ENCODE measurements at regions not wholly inside any gene's neighbourhood (a gene's known extent, or its start where the extent isn't known, plus 50 kb on each side); places are given as distances from the start of the nearest gene placed in this dataset.

DNA sequence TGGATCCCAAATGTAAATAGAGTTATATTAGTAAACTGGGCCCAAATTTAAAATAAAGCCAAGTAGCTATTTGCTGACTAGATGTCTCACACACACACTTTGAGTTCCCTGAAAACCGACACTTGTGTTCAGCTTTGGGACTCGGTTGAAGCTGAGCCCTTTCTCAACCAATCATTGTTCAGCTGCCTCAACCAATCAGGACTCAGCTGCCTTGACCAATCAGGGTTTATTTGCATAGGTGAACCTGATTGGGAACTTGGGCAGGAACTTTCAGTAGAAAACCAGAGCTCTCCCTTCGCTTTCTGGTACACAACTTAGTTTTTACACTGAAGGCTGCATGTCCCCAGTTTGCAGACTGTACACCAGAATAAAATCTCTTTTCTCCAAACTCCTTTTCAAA, 301.7 kb downstream of the FOXA2 start:
- 82 to 90% methylated on average over 3 of the region's 3 CpGs for WGBS, 2 donors
- Histone ChIP-seq H3K36me3 (no peaks in the 10 kb centered on the region), H3K9me3 (no peaks in the 10 kb centered on the region), H3K4me3 (no peak overlapping the region), H3K4me1 (no peaks in the 10 kb centered on the region), H3K27me3 (no peaks in the 10 kb centered on the region), H3K27ac (no peak overlapping the region)
- intact Hi-C loops (cut with DNase I): no loop called here
- TF ChIP-seq POLR2AphosphoS5 (IDR thresholded peaks at IDR 0.05) (no peak), EP300 (IDR thresholded peaks at IDR 0.05) (no peak), POLR2A (IDR thresholded peaks at IDR 0.05) (no peak)
- TF ChIP-seq, protein P1, sequence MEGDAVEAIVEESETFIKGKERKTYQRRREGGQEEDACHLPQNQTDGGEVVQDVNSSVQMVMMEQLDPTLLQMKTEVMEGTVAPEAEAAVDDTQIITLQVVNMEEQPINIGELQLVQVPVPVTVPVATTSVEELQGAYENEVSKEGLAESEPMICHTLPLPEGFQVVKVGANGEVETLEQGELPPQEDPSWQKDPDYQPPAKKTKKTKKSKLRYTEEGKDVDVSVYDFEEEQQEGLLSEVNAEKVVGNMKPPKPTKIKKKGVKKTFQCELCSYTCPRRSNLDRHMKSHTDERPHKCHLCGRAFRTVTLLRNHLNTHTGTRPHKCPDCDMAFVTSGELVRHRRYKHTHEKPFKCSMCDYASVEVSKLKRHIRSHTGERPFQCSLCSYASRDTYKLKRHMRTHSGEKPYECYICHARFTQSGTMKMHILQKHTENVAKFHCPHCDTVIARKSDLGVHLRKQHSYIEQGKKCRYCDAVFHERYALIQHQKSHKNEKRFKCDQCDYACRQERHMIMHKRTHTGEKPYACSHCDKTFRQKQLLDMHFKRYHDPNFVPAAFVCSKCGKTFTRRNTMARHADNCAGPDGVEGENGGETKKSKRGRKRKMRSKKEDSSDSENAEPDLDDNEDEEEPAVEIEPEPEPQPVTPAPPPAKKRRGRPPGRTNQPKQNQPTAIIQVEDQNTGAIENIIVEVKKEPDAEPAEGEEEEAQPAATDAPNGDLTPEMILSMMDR (IDR thresholded peaks at IDR 0.05): no peak
- DNase-seq: no peak

DNA sequence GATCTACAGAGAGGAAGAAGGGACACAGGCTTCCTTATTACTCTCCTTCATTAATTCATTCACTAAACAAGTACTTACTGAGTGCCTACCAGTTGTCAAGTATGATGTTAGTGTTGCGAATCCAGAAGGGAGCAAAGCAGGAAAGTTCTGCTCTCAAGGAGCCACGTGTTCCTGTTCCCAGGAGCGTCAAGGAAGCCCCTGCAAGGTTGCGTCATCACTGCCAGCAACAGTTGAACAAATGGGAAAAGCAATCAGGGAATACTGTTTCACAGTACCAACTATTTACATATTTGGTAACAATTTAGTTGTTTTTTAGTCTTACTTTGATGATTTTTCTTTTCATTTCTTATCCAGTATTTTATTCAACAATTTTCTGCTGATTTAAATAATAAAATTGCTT, 310.0 kb downstream of the FOXA2 start:
- DNase-seq: no peak
- Histone ChIP-seq H3K36me3 (no peaks in the 10 kb centered on the region), H3K4me3 (no peak overlapping the region), H3K27ac (no peak overlapping the region), H3K27me3 (no peaks in the 10 kb centered on the region), H3K4me1 (peaks cover 0 to 14% (median 11%) of the 10 kb centered on the region in 4 donors), H3K9me3 (no peaks in the 10 kb centered on the region)
- intact Hi-C loops (cut with DNase I): no loop called here
- WGBS, 2 donors: 63 to 72% methylated on average over 4 of the region's 4 CpGs
- TF ChIP-seq POLR2A (IDR thresholded peaks at IDR 0.05) (no peak), EP300 (IDR thresholded peaks at IDR 0.05) (no peak), POLR2AphosphoS5 (IDR thresholded peaks at IDR 0.05) (no peak)
- TF ChIP-seq, protein P1 (IDR thresholded peaks at IDR 0.05): no peak

DNA sequence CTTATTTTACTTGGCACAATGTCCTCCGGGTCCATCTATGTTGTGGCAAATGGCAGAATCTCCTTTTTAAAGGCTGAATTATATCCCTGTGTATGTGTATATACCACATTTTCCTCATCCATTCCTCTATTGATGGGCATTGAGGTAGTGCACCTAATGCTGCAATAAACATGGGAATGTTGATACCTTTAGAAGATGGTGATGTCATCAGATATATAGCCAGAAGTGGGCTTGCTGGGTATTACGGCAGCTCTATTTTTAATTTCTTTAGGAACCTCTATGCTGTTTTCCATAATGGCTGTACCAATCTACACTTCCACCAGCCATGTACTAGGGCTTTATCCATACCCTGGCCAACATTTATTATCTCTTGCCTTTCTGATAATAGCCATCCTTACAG, 315.7 kb downstream of the FOXA2 start:
- Histone ChIP-seq H3K4me1 (peaks cover 0 to 25% (median 14%) of the 10 kb centered on the region in 4 donors), H3K4me3 (no peak overlapping the region), H3K27ac (no peak overlapping the region), H3K9me3 (no peaks in the 10 kb centered on the region), H3K27me3 (peaks cover 0 to 12% (median 2%) of the 10 kb centered on the region in 3 donors), H3K36me3 (no peaks in the 10 kb centered on the region)
- 90 to 97% methylated on average over 2 of the region's 2 CpGs for WGBS, 2 donors
- intact Hi-C loops (cut with DNase I): no loop called here
- DNase-seq: no peak
- TF ChIP-seq EP300 (IDR thresholded peaks at IDR 0.05) (no peak), POLR2A (IDR thresholded peaks at IDR 0.05) (no peak), POLR2AphosphoS5 (IDR thresholded peaks at IDR 0.05) (no peak)
- TF ChIP-seq, protein P1 (IDR thresholded peaks at IDR 0.05): no peak

DNA sequence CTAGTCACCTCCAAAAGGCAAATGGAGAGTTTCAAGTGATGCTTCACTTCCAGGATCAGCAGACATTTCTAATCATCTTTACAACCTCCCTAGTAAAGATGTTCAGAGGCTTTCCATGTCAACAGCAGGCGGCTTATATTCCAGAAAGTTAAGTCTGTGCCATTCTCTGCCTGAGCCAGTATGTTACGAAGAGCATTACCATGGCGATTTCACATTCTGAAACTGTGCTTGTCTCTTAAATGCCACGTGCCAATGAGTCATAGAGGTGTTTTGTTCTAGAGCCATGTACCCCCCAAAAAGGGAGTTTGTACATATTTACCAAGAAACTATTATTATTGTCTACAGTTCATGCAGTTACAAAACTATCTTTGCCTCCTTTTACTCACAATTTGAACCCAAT, 319.5 kb downstream of the FOXA2 start:
- H3K27me3 ChIP-seq: peaks cover 4 to 15% (median 5%) of the 10 kb centered on the region in 3 donors
- WGBS, 2 donors: 65 to 78% methylated on average over 4 of the region's 4 CpGs
- no peak overlapping the region for H3K4me3 ChIP-seq
- peaks cover 0 to 30% (median 15%) of the 10 kb centered on the region in 4 donors for H3K4me1 ChIP-seq
- TF ChIP-seq, protein P1 (IDR thresholded peaks at IDR 0.05): no peak
- no peak for TF ChIP-seq EP300 (IDR thresholded peaks at IDR 0.05)
- TF ChIP-seq POLR2AphosphoS5 (IDR thresholded peaks at IDR 0.05): no peak
- TF ChIP-seq POLR2A (IDR thresholded peaks at IDR 0.05): no peak
- intact Hi-C loops (cut with DNase I): no loop called here
- no peaks in the 10 kb centered on the region for H3K36me3 ChIP-seq
- no peaks in the 10 kb centered on the region for H3K9me3 ChIP-seq
- DNase-seq: no peak
- no peak overlapping the region for H3K27ac ChIP-seq

DNA sequence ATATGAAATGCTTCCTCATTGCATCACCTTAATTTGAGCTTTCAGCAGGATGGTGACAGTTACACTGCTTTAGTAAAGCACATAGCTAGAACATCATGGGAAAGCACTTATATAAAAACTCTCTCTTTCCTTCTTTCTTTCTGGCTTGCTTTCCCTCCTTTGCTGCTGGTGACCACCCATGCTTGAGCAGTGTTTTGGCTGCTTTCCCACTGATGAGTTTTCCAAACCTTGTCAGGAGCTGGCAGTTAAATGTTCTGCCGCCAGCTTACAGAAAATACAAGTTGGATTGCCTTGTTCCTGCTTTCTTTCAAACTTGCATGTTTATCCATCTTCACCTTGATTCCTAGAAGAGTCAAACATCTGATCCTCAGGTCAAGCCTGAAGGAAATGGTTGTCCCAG, 323.9 kb downstream of the FOXA2 start:
- Histone ChIP-seq H3K9me3 (no peaks in the 10 kb centered on the region), H3K36me3 (no peaks in the 10 kb centered on the region), H3K4me1 (peaks cover 0 to 20% (median 11%) of the 10 kb centered on the region in 4 donors), H3K27ac (no peak overlapping the region), H3K4me3 (no peak overlapping the region), H3K27me3 (peaks cover 4 to 11% (median 5%) of the 10 kb centered on the region in 3 donors)
- intact Hi-C loops (cut with DNase I): no loop called here
- no peak for TF ChIP-seq POLR2A (IDR thresholded peaks at IDR 0.05)
- no peak for TF ChIP-seq EP300 (IDR thresholded peaks at IDR 0.05)
- TF ChIP-seq POLR2AphosphoS5 (IDR thresholded peaks at IDR 0.05): no peak
- TF ChIP-seq, protein P1 (IDR thresholded peaks at IDR 0.05): no peak
- DNase-seq: no peak
- 64 to 71% methylated on average over 1 of the region's 1 CpG for WGBS, 2 donors

Measured in sigmoid colon (tissue), 6 donors.